ENCODE measurements at regions not wholly inside any gene's neighbourhood (a gene's known extent, or its start where the extent isn't known, plus 50 kb on each side); places are given as distances from the start of the nearest gene placed in this dataset.
"Not testable (repeated sequence)": the region's sequence is repeated elsewhere in the genome, so short reads cannot be mapped to it uniquely, and the experiment has no call there.

GRCh38 chr3:155995525-155996370 lies 124.6 kb upstream of the KCNAB1 start:
- peak; percentile 50 for DNase-seq

DNA sequence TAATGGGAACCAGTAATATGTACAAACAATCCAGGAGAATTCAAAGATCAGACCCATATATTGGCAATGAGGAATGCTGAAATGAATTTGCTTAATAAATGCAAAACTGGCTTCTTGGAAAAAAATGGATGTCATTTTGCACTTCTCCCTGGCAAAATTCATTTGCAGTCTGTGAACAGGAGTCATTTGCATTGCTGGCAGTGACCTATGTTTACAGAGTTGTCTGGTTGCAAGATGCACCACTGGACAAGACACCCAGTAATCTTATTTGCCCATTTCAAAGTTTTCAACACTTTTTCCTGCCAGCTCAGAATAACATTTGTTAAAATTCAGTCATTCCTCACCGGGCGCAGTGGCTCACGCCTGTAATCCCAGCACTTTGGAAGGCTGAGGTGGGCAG lies 123.5 kb upstream of the KCNAB1 start:
- no peak for DNase-seq

GRCh38 chr3:155998173-155998572 lies 122.2 kb upstream of the KCNAB1 start:
- not testable (repeated sequence) for DNase-seq

GRCh38 chr3:156005736-156006135 lies 114.6 kb upstream of the KCNAB1 start:
- no peak for DNase-seq

GRCh38 chr3:156010829-156011228 lies 109.5 kb upstream of the KCNAB1 start:
- no peak for DNase-seq

GRCh38 chr3:156014489-156014888 lies 105.9 kb upstream of the KCNAB1 start:
- no peak for DNase-seq

GRCh38 chr3:156016902-156017301 lies 103.5 kb upstream of the KCNAB1 start:
- DNase-seq: no peak

GRCh38 chr3:156017352-156018030 lies 102.9 kb upstream of the KCNAB1 start:
- no peak for DNase-seq

- DNase-seq: no peak
Observed at GRCh38 chr3:156024904-156025533, 95.4 kb upstream of the KCNAB1 start.

DNA sequence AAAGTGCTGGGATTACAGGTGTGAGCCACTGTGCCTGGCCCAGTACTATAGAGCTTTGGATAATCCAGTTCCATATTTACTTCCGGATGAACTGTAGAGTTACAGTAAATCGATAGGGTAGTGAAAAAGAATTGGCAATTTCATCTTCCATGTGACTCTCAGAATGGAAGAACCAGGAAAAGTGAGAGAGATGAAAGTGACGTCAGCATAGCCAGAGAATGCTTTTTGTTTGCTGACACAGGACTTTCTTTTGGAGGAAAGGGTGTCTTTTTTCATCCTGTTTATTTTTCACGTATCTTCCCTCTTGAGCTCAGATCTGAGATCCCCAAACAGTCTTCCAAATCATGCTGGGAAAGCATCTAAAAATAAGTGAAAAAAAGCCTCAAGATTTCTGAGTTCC lies 91.2 kb upstream of the KCNAB1 start:
- DNase-seq: no peak

DNA sequence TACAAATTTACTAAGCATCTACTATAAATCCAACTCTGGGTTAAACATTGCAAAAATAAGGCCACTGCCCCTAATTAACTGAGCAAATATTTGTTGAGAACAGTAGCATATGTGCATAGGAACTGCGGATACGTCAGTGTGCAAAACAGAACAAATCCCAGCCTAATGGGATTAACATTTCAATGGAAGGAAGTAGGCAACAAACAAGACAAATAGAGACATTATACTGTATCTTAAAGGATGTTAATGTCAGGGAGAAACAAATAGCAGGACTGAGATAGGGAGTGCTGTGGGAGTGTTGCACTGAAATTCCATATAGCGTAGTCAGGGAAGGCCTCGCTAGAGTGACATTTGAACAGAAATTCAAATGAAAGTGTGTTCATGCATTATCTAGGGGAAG lies 89.7 kb upstream of the KCNAB1 start:
- DNase-seq: no peak

DNA sequence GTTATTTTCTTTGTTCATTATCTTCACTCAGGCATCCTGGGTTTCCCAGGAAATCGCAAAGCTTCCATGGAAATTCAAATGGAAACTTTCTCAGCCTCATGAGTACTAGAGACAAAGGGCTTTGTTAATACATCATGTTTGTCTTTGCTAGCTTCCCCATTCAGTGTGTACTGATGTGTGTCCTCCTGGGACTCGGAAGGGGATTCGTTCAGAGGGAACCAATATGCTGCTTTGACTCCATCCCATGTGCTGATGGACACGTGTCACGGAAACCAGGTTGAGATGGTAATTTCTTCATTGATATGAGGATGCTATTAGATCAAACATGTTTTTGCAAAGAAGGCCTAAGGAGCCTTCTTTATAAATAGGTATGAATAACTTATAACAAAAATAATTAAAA lies 87.0 kb upstream of the KCNAB1 start:
- no peak for DNase-seq

DNA sequence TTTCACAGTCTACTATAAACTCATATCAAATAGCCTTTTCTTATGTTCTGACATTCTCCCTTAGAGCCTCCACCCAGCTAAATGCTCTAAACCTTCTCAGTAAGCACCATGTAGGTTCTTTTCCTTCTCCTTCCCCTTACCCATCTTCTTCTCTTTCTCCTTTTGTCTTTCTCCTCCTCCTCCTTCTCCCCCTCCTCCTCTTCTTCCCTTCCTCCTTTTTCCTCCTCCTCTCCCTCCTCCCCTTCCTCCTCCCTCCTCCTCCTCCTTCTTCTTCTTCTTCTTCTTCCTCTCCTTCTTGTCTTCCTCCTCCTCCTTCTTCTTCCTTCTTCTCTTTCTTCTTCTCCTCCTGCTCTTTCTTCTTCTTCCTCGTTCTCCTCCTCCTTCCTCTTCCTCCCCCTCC lies 85.2 kb upstream of the KCNAB1 start:
- DNase-seq: no peak

- DNase-seq: no peak
Observed at GRCh38 chr3:156036258-156037053, 83.9 kb upstream of the KCNAB1 start.

GRCh38 chr3:156037356-156037755 lies 83.0 kb upstream of the KCNAB1 start:
- DNase-seq: no peak

DNA sequence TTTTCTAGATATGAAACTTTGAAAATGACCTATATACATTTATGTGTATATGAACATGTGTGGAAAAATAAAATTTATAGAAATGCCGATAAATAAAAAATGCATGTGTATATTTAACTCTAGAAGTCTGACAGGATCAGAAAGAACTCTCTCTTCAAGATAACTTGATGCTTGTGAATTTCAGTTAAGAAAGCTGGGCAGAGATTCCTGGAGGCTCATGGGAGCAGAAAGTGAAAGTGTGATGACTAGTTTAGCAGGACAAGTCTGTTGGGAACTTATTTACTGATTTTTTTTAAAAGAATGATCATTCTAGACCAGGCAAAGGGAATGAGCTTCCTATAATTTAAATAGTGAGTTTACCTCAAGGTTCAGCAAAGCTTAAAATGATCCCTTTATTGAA lies 81.5 kb upstream of the KCNAB1 start:
- DNase-seq: no peak

DNA sequence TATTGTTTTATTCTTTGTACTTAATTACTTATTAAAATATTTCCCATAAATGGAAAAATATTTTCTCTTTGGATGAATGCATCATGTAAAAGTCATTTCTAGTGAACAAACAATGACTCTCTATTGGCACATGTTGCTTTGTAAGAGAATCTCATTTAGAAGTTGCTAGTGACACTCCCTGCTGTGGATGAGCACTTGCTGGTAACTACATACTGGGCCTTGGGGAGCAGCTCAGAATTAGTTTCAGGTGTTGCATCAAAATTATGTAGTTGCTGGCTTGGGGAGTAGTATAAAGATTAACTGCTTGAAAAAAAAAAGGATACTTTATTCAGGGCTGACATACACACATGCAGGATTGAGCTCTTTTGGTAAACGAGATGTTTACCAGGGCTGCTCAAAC lies 80.3 kb upstream of the KCNAB1 start:
- DNase-seq: no peak

DNA sequence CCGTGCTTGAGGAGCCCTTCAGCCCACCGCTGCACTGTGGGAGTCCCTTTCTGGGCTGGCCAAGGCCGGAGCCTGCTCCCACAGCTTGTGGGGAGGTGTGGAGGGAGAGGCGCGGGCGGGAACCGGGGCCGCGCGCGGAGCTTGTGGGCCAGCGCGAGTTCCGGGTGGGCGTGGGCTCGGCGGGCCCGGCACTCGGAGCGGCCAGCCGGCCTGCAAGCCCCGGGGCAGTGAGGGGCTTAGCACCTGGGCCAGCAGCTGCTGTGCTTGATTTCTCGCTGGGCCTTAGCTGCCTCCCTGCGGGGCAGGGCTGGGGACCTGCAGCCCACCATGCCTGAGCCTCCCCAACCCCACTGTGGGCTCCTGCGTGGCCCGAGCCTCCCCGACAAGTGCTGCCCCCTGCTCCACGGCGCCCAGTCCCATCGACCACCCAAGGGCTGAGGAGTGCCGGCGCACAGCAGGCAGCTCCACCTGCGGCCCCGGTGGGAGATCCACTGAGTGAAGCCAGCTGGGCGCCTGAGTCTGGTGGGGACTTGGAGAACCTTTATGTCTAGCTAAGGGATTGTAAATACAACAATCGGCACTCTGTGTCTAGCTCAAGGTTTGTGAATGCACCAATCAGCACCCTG lies 79.0 kb upstream of the KCNAB1 start:
- not testable (repeated sequence) for DNase-seq

DNA sequence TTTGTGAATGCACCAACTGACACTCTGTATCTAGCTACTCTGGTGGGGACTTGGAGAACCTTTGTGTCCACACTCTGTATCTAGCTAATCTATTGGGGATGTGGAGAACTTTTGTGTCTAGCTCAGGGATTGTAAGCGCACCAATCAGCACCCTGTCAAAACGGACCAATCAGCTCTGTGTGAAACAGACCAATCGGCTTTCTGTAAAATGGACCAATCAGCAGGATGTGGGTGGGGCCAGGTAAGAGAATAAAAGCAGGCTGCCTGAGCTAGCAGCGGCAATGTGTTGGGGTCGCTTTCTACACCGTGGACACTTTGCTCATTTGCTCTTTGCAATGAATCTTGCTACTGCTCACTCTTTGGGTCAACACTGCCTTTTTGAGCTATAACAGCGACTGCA lies 78.5 kb upstream of the KCNAB1 start:
- not testable (repeated sequence) for DNase-seq

GRCh38 chr3:156043832-156044633 lies 76.3 kb upstream of the KCNAB1 start:
- peak; percentile 30 for DNase-seq

DNA sequence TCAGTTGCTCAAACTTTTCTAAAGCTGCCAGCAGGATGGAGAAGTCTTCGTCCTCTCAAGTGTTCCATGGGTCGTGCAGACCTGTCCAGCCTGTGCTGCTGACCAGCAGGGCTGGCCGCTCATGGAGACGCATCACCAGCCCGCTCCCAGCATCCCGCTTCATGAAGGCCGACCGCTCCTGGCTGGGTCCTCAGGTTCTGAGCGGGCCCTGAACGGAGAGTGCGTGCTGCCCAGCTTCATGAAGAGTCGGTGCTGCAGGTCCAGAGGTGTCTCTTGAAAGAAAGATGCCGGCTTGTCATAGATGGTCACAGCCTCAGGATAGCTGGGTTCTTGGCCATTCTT lies 75.8 kb upstream of the KCNAB1 start:
- DNase-seq: no peak

- DNase-seq: not testable (repeated sequence)
Observed at GRCh38 chr3:156048483-156048882, 71.9 kb upstream of the KCNAB1 start.

All from NCI-H1694 (cell line).